ENCODE measurements at regions not wholly inside any gene's neighbourhood (a gene's known extent, or its start where the extent isn't known, plus 50 kb on each side); places are given as distances from the start of the nearest gene placed in this dataset.
"Not testable (repeated sequence)": the region's sequence is repeated elsewhere in the genome, so short reads cannot be mapped to it uniquely, and the experiment has no call there.

DNA sequence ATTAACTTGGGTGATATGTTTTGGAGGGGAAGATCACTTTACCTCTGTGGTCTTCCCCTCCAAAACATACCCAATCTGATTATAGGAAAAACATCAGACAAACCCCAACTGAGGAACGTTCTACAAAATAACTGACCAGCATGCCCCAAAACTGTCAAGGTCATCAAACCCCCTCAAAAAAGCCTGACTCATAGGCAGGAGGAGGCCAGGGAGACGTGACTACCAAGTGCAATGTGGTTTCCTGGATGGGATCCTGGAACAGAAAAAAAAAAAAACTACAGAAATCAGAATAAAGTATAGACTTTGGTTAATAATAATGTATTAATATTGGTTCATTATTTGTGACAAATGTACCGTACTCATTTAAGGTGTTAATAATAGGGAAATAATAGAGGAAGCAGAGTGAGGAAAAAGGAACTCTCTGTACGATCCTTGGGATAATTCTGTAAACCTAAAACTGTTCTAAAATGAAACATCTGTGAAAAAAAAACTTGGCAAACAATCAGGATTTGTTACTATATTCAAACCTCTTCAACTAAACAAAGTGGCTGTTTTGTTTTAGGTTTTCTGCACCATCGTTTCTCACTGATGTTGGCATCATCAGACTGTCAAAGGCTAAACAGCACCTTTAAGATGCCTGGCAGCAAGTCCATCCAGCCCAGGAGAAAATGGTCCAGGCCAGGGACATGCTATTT, 266.7 kb upstream of the SDK2 start:
- no peak for DNase-seq (ENCODE audit: low spot score)
- ChIA-PET CTCF (no interaction called here), POLR2A (ENCODE audit: low non-redundant PET) (no interaction called here)
- TF ChIP-seq, protein P1, sequence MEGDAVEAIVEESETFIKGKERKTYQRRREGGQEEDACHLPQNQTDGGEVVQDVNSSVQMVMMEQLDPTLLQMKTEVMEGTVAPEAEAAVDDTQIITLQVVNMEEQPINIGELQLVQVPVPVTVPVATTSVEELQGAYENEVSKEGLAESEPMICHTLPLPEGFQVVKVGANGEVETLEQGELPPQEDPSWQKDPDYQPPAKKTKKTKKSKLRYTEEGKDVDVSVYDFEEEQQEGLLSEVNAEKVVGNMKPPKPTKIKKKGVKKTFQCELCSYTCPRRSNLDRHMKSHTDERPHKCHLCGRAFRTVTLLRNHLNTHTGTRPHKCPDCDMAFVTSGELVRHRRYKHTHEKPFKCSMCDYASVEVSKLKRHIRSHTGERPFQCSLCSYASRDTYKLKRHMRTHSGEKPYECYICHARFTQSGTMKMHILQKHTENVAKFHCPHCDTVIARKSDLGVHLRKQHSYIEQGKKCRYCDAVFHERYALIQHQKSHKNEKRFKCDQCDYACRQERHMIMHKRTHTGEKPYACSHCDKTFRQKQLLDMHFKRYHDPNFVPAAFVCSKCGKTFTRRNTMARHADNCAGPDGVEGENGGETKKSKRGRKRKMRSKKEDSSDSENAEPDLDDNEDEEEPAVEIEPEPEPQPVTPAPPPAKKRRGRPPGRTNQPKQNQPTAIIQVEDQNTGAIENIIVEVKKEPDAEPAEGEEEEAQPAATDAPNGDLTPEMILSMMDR (conservative IDR thresholded peaks at IDR 0.05; ENCODE audit: low read depth) = no peak
- no peak overlapping the region for H3K27ac ChIP-seq

DNA sequence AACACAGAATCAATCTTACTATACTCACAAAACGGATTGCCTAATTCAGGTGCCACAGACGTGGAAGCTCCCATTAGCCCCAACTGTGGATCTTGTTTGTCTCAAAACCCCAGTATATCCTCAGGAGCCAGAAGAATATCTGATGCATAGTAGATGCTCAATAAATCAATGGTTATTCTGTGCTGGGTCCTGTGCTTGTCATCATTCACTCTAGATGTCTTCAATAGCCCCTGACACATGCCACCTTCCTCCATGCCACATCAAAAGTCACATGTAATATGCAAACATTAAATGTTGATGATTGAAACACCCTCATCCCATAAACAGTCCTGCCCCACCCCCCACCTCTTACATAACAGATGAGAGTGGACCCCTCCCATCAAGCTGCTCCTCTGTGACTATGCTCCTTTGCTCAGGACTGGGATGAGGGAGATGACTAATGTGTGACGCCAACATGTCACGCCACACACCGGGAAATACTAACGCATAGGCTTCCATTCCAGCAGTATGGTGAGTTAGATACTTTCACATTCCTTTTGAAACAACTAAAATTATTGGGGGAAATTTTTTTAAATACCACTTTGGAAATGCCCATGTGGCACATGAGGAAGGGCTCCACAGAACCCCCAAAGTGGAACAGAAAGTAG, 267.6 kb upstream of the SDK2 start:
- ChIA-PET CTCF (no interaction called here), POLR2A (ENCODE audit: low non-redundant PET) (no interaction called here)
- no peak for DNase-seq (ENCODE audit: low spot score)
- TF ChIP-seq, protein P1 (conservative IDR thresholded peaks at IDR 0.05; ENCODE audit: low read depth) = no peak
- H3K27ac ChIP-seq = no peak overlapping the region

DNA sequence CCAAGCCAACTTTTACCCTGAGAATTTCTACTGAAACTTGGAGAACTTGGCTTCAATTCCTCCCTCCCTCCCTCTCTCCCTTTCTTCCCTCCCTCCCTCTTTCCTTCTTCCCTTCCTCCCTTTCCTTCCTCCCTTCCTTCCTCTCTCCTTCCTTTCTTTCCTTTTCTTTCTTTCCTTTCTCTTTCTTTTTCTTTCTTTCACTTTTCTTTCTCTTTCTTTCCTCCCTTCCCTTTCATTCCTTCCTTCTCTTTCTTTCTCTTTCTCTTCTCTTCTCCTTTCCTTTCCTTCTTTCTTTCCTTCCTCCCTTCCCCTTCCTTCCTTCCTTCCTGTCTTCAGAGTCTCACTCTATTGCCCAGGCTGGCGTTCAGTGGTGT, 268.1 kb upstream of the SDK2 start:
- TF ChIP-seq, protein P1 (conservative IDR thresholded peaks at IDR 0.05; ENCODE audit: low read depth) = no peak
- ChIA-PET POLR2A (ENCODE audit: low non-redundant PET) (no interaction called here), CTCF (no interaction called here)
- no peak overlapping the region for H3K27ac ChIP-seq
- DNase-seq (ENCODE audit: low spot score) = no peak

DNA sequence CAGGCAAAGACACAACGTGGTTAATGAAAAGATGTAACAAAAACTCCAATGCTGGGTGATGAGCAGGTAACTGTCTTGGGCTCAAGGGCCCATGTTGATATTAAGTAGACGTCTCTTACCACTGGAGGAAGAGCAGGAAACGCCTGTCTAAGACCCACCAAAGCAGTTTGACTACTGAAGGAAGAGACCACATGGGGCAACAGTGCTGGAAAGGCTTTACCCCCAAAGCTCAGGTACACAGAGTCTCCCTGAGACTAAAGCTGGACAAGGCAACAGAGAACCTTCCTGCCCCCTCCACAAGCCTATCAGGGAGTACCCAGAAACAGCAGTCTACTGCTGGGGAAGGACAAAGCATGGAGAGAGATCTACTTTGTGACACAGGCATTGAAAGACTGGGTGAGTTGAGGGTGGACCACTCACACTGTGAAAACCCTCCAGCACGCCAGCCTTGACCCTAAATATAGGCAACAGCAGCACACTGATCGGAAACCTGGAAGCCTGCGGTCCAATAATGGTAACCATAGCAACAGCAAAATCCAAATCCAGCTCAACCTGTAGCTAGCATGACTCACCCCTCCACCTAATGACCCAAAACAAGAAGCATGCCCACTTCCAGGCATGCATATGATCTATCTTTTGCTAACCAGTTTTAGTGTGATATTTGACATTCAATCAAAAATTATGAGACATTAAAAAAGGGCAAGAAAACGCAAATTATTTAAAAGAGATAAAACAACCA, 270.5 kb upstream of the SDK2 start:
- ChIA-PET POLR2A (ENCODE audit: low non-redundant PET) (no interaction called here), CTCF (no interaction called here)
- DNase-seq (ENCODE audit: low spot score) = no peak
- no peak overlapping the region for H3K27ac ChIP-seq
- TF ChIP-seq, protein P1 (conservative IDR thresholded peaks at IDR 0.05; ENCODE audit: low read depth) = no peak

DNA sequence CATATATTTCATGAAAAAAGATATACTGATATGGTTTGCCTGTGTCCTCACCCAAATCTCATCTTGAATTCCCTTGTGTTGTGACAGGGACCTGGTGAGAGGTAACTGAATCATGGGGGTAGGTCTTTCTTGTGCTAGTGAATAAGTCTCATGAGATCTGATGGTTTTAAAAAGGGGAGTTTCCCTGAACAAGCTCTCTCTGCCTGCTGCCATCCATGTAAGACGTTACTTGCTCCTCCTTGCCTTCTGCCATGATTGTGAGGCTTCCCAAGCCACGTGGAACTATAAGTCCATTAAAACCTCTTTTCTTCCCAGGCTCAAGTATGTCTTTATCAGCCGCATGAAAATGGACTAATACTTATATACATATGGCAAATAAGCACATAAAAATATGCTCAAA, 274.8 kb upstream of the SDK2 start:
- POLR2A ChIA-PET (ENCODE audit: low non-redundant PET); DNase-seq (ENCODE audit: low spot score); CTCF ChIA-PET: not testable (repeated sequence)

DNA sequence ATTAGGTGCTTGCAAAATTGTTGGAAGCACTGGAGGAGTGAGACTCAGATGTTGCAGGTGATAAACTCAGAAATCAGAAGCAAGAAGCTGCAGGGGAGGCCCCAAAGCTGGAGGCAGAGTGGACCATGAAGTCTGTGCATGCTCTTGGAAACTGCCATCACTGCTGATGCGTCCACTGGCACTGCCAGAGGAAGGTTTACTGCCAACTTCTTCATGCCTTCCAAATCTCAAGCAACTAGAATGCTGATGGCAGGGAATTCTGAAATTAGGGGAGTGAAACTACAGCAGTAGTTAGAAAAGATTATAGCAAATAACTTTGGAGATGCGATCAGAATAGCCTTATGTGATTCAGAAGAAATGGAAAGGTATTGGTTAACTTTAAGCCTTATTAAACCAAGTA, 277.1 kb upstream of the SDK2 start:
- ChIA-PET POLR2A (ENCODE audit: low non-redundant PET) (no interaction called here), CTCF (no interaction called here)
- DNase-seq (ENCODE audit: low spot score) = no peak
- H3K27ac ChIP-seq = no peak overlapping the region
- TF ChIP-seq, protein P1 (conservative IDR thresholded peaks at IDR 0.05; ENCODE audit: low read depth) = no peak

More for the DNA sequence above, 274.8 kb upstream of the SDK2 start:
- not testable (repeated sequence) for H3K27ac ChIP-seq
